HPDE6-E6E7 (cell line): ENCODE measurements at regions not wholly inside any gene's neighbourhood (a gene's known extent, or its start where the extent isn't known, plus 50 kb on each side); places are given as distances from the start of the nearest gene placed in this dataset.

ENCODE experiments used
- DNase-seq: peaks from one replicate; pipeline ENCODE4 v3.0.0; 2011; ENCODE audit warnings: missing footprints; ENCODE audit errors: extremely low spot score

- DNase-seq = peak; percentile 87
Observed at GRCh38 chr3:193780810-193781478, 187.9 kb downstream of the OPA1 start.

- peak; percentile 84 for DNase-seq
Observed at GRCh38 chr3:193782276-193782647, 189.3 kb downstream of the OPA1 start.

- DNase-seq = no peak
Observed at GRCh38 chr3:193782747-193783146, 189.7 kb downstream of the OPA1 start.

- no peak for DNase-seq
Observed at GRCh38 chr3:193783166-193783896, 190.3 kb downstream of the OPA1 start.

- DNase-seq = no peak
Observed at GRCh38 chr3:193784822-193785221, 191.8 kb downstream of the OPA1 start.

- DNase-seq = no peak
Observed at GRCh38 chr3:193787496-193787870, 194.5 kb downstream of the OPA1 start.

- DNase-seq = peak; percentile 67
Observed at GRCh38 chr3:193788189-193788991, 195.4 kb downstream of the OPA1 start.

GRCh38 chr3:193789455-193789854 is 196.4 kb downstream of the OPA1 start:
- DNase-seq = no peak

- no peak for DNase-seq
Observed at GRCh38 chr3:193790086-193790990, 197.3 kb downstream of the OPA1 start.

- DNase-seq = peak; percentile 46
Observed at GRCh38 chr3:193791041-193792032, 198.3 kb downstream of the OPA1 start.

- no peak for DNase-seq
Observed at GRCh38 chr3:193793123-193793522, 200.1 kb downstream of the OPA1 start.

- no peak for DNase-seq
Observed at GRCh38 chr3:193794002-193794881, 201.2 kb downstream of the OPA1 start.

- DNase-seq = no peak
Observed at GRCh38 chr3:193795062-193795690, 202.2 kb downstream of the OPA1 start.

- DNase-seq = no peak
Observed at GRCh38 chr3:193796089-193796488, 203.1 kb downstream of the OPA1 start.

GRCh38 chr3:193797566-193797965 is 204.6 kb downstream of the OPA1 start:
- no peak for DNase-seq

- no peak for DNase-seq
Observed at GRCh38 chr3:193798051-193798450, 205.0 kb downstream of the OPA1 start.

GRCh38 chr3:193800138-193801043 is 207.4 kb downstream of the OPA1 start:
- DNase-seq = no peak

GRCh38 chr3:193801097-193801496 is 208.1 kb downstream of the OPA1 start:
- DNase-seq = no peak
